Peyer's patch (tissue), 4 donors: ENCODE measurements at regions not wholly inside any gene's neighbourhood (a gene's known extent, or its start where the extent isn't known, plus 50 kb on each side); places are given as distances from the start of the nearest gene placed in this dataset.
A peak's percentile ranks its signal among the peaks of the same experiment; 100 is the strongest.
"Not testable (repeated sequence)": the region's sequence is repeated elsewhere in the genome, so short reads cannot be mapped to it uniquely, and the experiment has no call there.

Experiments
- CTCF ChIP-seq, 6 experiments: fragments of 450-650 bp in 4 of 6; fragments of 200-600 bp in 2 of 6; sonication (generic) in 1 of 6; IDR thresholded peaks; one replicate each; pipeline ENCODE4 v1.5.1; 2017 to 2019; ENCODE audit warnings: antibody characterized with exemption in 6 of 6, mild to moderate bottlenecking in 3 of 6, moderate library complexity in 1 of 6
- POLR2A ChIP-seq, 2 donors: fragments of 450-650 bp; IDR thresholded peaks; one replicate each; pipeline ENCODE4 v1.5.1; 2017; ENCODE audit warnings: antibody characterized with exemption in 2 of 2, mild to moderate bottlenecking in 2 of 2, moderate library complexity in 2 of 2

- TF ChIP-seq POLR2A (IDR thresholded peaks at IDR 0.05), result not testable (repeated sequence)
- peak in 4 of 6 experiments; percentile 11 to 50 (median 20) for TF ChIP-seq CTCF (IDR thresholded peaks at IDR 0.05)
Measured at GRCh38 chr1:121447280-121447923, 262.6 kb downstream of the SRGAP2C start.
